GM21515 (cell line): ENCODE measurements at regions not wholly inside any gene's neighbourhood (a gene's known extent, or its start where the extent isn't known, plus 50 kb on each side); places are given as distances from the start of the nearest gene placed in this dataset.

ENCODE experiments used
- ATAC-seq: cut with Tn5 transposase; IDR thresholded peaks from one replicate; pipeline ENCODE4 v1.9.1; 2021; ENCODE audit not compliant: unreplicated experiment

DNA sequence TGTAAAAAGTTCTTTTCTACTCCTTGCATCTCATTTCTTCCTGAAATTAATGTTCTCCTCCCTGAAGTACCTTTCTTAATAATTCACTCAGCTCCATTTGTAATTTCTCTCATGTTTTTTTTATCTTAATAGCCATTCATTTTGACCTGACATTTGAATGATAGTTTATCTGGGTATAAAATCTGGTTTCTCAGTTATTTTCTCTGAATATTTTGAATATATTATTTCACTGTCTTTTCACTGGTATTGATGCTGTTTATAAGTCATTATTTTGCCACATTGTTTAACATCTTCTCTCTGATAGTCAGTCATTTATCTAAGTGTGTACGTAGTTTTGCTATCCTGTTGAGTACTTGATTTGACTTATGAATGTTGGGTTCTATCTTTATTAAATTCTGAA lies 68.8 kb upstream of the ARHGAP18 start:
- ATAC-seq, result no peak

DNA sequence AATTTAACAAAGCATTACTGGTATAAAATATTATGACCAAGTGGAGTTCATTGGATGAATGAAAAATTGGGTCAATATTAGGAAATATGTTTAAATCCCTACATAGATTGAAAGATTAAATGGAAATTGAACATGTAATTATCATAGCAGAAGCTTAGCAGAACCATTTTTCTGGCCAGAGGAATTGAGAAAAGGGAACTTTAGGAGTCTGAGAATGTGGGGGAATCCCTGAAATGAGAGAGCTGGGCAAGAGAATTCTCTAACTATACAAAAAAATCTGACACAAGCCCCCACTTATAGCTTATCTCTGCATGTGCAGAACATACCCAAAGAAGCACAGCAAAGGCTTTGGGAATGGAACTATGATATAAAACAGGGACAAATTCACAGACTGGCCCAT lies 67.4 kb upstream of the ARHGAP18 start:
- ATAC-seq, result no peak

DNA sequence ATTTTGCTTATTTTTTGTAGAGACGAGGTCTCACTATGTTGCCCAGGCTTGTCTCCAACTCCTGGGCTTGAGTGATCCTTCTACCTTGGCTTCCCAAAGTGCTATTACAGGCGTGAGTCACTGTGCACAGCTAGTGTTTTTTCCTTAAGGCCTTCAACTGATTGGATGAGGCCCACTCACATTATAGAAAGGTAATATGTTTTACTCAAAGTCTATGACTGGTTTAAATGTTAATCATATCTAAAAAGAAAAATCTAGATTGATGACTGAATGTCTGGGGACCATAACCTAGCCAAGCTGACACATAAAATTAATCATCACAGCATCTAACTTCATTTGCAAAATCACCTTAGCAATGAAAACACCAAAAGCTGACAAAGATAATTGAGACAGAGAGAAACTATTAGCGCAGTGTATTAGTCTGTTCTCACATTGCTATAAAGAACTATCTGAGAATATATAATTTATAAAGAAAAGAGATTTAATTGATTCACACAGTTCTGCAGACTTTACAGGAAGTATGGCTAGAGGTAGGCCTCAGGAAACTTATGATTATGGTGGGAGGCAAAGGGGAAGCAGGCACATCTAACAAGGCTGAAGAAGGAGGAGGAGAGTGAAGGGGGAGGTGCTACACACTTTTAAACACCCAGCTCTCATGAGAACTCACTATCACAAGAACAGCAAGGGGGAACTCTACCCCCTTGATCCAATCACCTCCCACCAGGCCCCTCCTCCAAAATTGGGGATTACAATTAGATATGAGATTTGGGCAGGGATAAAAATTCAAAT lies 66.8 kb upstream of the ARHGAP18 start:
- ATAC-seq, result no peak

DNA sequence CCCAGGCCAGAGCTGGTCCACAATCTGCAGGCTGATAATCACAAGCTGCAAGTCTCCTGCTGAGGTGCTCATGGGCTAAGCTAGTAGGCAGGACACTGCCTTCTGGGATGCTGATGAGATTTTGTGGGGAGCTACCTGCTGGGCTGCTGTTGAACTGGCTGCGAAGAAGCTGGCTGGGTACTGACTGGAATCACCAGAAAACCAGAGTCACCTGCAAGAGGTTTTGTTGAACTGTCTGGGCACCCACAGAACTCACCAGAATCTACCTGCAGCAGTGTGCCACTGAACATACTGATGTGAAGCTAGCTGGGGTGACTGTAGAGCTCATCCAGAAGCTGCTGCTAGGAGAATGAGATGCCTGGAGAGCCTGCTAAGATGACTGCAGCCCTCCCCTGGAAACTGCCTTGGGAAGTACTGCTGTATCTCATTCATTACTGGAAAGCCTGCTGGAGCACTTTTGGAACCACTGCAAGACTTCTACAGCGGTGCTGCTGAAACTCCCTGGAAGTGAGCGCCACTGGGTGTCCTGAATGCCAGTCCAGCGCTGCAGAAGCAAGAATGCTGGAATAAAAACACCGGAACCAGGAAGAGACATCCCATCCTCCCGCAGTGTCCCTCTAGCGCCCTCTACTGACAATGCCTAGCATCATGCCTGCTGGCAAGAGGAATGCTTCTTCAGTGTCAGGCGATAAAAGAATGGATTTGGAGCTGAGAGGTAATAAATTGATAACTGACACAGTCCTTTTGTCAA lies 64.9 kb upstream of the ARHGAP18 start:
- no peak for ATAC-seq

DNA sequence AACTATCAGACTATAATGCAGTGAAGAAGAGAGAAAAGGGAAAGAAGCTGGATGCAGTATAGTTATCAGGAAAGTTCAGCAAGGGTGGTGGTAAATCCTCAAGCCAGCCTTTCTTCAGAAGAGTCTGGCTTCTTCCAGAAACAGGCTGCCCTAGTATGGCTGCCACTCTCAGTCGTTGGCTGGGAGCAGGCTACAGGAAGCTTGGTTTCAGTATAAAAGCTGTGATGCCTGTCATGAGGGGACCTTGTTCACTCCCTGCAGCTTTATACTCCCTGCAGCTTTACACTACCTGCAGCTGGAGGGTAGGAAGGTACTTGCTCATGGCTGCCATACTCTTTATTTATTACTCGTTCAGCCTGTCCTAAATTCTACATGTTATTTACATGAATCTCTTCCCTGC lies 63.3 kb upstream of the ARHGAP18 start:
- ATAC-seq, result no peak

DNA sequence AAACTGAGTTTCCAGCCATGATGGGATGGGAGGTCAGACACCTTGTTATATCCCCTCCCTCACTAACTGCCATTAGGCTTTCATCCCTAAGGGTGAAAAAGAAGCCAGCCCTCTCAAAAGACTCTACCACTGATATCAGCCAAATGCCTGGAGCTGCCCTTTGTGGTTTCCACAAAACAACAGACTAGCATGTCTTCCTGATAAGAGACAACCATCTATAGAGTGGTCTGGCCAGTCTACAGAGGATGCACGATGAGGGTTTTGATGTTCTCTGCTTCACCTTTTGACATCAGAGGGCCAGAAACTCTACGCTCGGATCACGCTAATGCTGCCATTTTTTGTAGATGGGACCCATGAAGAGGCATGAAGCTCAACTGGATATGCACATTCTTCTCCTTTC lies 61.7 kb upstream of the ARHGAP18 start:
- no peak for ATAC-seq

DNA sequence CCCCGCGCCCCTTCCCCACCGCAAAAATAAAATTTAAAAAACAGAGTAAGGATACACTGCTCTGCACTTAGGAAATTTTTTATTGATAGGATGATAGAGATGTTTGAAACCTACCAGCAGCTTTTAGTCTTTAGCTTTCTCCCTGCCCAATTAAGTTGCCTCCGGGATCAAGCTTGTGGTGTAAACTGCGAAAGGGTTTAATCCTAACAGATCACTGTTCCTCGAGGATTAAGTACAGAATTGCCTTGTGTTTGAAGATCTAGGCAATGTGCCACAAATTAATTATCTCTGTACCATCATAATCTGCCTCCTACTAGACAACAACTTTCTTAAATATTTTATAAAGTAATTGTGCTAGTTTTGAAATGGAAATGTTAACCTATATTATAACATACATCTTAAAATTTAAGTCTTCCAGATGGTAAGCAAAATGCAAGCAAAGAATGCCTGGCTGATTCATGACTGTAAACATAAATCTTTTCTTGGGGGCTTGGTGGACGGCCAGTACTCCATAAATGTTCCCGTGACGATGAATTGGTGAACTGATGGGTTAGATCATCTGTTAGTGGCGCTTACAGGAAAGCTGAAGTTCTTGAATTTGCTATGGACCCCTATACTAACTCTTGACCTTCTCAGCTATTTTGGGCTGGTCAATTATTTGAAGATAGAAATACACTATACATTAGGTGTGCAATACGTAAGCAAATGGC lies 58.0 kb upstream of the ARHGAP18 start:
- ATAC-seq, result no peak

DNA sequence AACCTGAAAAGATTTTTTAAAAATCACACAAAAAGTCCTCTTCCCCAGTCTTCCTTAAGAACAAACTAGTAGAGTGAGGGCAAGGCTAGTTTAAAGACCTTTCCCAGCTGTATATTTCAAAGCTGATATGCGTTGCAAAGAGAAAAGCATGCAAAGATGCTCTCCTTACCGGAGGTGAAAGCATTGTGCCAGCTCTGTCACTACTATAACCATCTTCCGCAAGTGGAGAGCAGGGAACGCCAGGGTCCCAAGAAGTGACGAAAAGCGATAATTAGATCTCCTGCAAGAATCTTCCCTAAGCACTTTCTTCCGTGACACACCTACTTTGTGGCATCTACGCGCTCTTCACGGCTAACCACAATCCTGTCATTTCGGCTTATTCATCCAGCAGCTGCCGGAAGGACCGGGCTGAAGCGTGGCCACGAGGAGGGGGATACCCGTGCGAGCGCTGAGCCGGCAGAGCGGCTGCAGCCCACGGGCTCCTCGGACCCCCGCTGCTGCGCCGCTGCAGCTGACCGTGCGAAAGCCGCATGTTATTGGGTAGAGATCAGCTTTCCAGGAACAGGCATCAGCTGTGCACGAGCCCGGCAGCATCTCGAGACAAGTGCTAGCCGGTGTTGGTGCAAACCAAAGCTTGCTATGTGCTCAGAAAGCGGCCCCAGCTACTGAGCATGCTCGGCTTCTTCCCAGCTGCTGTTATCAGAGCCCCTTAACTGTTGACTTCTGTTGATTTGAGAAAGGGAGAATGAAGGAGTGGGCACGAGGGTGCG lies 57.2 kb upstream of the ARHGAP18 start:
- ATAC-seq, result peak; percentile 74

DNA sequence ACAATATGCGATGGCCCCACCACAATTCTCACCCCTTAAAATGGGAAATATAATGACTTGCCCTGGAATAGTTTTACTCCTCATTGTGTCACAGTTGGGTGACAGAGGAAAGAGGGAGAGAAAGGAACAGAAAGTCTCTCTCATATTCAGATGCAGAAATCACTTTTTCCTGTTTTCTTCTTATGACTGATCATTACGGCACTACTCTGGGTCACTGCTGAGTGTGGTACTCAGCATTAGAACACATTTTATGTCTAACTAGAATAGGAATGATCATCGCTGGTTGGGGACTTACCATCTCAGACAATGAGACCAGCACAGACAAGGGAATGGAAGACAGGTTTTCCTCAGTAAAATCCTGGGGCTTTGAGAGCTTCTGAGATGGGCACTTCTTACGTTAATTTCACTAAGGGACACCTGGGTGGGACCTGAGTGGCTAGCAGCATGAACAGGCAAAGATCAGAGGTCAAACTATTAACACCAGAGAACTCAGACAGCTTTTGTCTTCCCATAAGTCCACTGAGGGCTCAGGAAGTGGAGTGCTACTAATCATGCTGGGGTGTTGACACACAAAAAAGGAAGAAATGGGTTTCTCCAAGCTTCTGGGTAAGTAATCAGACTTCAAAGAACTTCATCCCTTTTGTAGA lies 54.9 kb upstream of the ARHGAP18 start:
- ATAC-seq, result no peak

DNA sequence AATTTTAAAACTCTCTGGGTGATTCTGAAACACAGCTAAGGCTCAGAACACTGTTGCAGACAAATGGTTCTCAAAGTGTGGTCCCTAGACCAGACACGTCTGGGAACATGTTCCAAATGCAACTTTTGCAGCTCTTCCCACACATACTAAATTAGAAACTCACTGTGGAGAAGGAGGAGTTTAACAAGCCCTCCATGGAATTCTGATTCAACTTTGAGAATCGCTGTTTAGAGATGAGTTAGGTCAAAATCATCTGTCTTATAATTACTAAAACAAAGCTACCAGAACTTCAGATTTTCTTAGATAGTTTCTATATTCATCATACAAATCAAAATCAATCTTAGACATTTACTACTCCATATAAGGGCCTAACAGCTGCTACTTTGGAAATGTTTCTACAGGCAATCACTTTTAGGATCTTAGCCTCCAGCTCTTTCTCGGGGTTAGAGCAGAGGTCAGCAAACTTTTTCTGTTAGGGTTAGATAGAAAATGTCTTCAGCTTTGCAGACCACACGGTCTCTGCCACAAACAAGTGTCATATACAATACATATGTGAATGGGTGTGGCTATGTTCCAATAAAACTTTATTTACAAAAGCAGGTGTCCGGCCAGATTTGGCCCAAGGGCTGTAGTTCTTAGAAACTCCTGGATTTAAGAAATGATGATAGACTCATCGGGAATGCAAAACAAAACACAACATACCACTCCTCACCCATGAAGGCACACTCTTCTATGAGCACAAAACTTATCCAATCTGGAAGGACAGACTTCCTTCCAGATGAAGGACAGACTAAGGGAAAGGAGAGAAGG lies 50.0 kb upstream of the ARHGAP18 start:
- ATAC-seq, result no peak
